ENCODE measurements at regions not wholly inside any gene's neighbourhood (a gene's known extent, or its start where the extent isn't known, plus 50 kb on each side); places are given as distances from the start of the nearest gene placed in this dataset.

- Histone ChIP-seq H3K27ac (no peak overlapping the region), H3K27me3 (peaks cover 57% of the 10 kb centered on the region), H3K9me3 (no peaks in the 10 kb centered on the region), H3K4me3 (no peak overlapping the region), H3K36me3 (no peaks in the 10 kb centered on the region), H3K4me1 (no peaks in the 10 kb centered on the region)
- TF ChIP-seq CTCF (IDR thresholded peaks at IDR 0.05), result no peak
- TF ChIP-seq POLR2A (IDR thresholded peaks at IDR 0.05), result no peak
- no peak for TF ChIP-seq EP300 (IDR thresholded peaks at IDR 0.05; ENCODE audit: low read depth)
- no peak for TF ChIP-seq POLR2AphosphoS5 (IDR thresholded peaks at IDR 0.05)
- in situ Hi-C loops (cut with MboI; ENCODE audit: low pct_ligation_motif_present in 1 of 4, low pct_unique_long_range_greater_than_20kb in 1 of 4, low sequenced_read_pairs in 3 of 4) (no loop called here), intact Hi-C loops (cut with DNase I; ENCODE audit: low total_unique reads) (no loop called here)
- 69 to 73% methylated on average over 7 to 19 of the region's 19 CpGs for WGBS, 2 donors (ENCODE audit: low coverage in 1 of 2)
- DNase-seq, result no peak
Measured at GRCh38 chr4:1460967-1461868, 55.0 kb upstream of the NKX1-1 start.

GRCh38 chr4:1459722-1460511 lies 53.7 kb upstream of the NKX1-1 start:
- intact Hi-C loops (cut with DNase I; ENCODE audit: low total_unique reads), result no loop called here
- Histone ChIP-seq H3K27me3 (peaks cover 56% of the 10 kb centered on the region), H3K36me3 (no peaks in the 10 kb centered on the region), H3K4me1 (no peaks in the 10 kb centered on the region), H3K4me3 (no peak overlapping the region), H3K27ac (no peak overlapping the region), H3K9me3 (no peaks in the 10 kb centered on the region)
- 61% methylated on average over 22 of the region's 26 CpGs; no CpG with 5 or more reads in 1 of the 2 donors for WGBS, 2 donors (ENCODE audit: low coverage in 1 of 2)
- no peak for TF ChIP-seq POLR2A (IDR thresholded peaks at IDR 0.05)
- no peak for TF ChIP-seq CTCF (IDR thresholded peaks at IDR 0.05)
- no peak for TF ChIP-seq POLR2AphosphoS5 (IDR thresholded peaks at IDR 0.05)
- no peak for TF ChIP-seq EP300 (IDR thresholded peaks at IDR 0.05; ENCODE audit: low read depth)
- DNase-seq, result no peak
- in situ Hi-C loops (cut with MboI; ENCODE audit: low pct_ligation_motif_present in 1 of 4, low pct_unique_long_range_greater_than_20kb in 1 of 4, low sequenced_read_pairs in 3 of 4), result no loop called here

DNA sequence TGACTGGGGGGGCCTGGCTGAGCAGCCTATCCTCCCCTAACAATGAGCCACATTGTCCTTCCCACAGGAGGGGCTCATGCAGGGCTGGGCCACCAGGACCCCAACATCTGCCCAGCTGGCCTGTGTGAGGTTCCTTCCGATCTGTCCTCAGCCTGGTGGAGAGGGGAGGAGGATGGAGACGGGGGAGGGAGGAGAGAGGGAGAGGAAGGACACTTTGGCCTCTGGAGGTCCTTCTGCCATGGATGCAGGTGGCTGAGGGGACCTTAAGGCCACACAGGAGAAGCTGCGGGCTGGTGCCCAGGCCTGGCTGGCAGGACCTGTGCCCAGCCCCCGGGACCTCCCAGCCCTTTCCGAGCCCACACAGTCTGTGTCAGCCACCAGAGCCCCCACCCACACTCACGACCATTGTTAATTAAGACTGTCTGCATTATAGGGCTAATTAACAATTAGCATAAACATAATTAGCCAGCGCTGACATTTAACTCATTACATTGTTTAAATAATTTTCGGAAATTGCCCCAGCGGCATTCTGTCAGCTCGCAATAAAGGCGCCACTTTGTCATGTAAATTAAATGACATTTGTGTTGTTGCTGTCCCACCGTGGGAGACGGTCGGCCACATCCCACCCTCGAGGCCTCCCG lies 53.0 kb upstream of the NKX1-1 start:
- Histone ChIP-seq H3K36me3 (no peaks in the 10 kb centered on the region), H3K27me3 (peaks cover 51% of the 10 kb centered on the region), H3K4me1 (no peaks in the 10 kb centered on the region), H3K9me3 (no peaks in the 10 kb centered on the region), H3K27ac (no peak overlapping the region), H3K4me3 (no peak overlapping the region)
- in situ Hi-C loops (cut with MboI; ENCODE audit: low pct_ligation_motif_present in 1 of 4, low pct_unique_long_range_greater_than_20kb in 1 of 4, low sequenced_read_pairs in 3 of 4), result no loop called here
- no peak for TF ChIP-seq POLR2A (IDR thresholded peaks at IDR 0.05)
- TF ChIP-seq POLR2AphosphoS5 (IDR thresholded peaks at IDR 0.05), result no peak
- no peak for TF ChIP-seq CTCF (IDR thresholded peaks at IDR 0.05)
- no peak for TF ChIP-seq EP300 (IDR thresholded peaks at IDR 0.05; ENCODE audit: low read depth)
- WGBS, 2 donors (ENCODE audit: low coverage in 1 of 2), result 40 to 45% methylated on average over 4 to 16 of the region's 16 CpGs
- intact Hi-C loops (cut with DNase I; ENCODE audit: low total_unique reads), result no loop called here
- no peak for DNase-seq

DNA sequence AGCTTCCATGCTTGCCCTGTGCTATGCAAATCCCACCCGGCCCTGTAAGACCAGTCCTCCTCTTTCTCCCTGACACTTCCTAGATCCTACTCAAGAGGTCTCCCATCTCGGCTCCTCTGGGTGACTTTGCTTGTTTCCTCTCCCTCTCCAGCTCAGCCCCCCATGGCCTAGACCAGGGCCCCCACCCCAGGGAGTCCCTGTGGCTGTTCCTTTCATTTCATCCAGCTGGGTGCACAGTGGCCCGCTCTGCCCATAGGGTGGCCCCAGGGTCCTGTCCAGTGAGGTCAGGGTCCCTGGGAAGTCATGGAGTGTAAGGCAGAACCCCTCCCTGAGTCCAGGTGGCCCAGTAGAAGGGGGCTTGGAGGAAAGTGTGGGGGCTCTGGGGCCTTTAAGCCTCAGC lies 52.3 kb upstream of the NKX1-1 start:
- no peak for DNase-seq
- H3K4me1 ChIP-seq, result no peaks in the 10 kb centered on the region
- in situ Hi-C loops (cut with MboI; ENCODE audit: low pct_ligation_motif_present in 1 of 4, low pct_unique_long_range_greater_than_20kb in 1 of 4, low sequenced_read_pairs in 3 of 4) (no loop called here), intact Hi-C loops (cut with DNase I; ENCODE audit: low total_unique reads) (no loop called here)
- TF ChIP-seq POLR2A (IDR thresholded peaks at IDR 0.05), result no peak
- TF ChIP-seq EP300 (IDR thresholded peaks at IDR 0.05; ENCODE audit: low read depth), result no peak
- TF ChIP-seq CTCF (IDR thresholded peaks at IDR 0.05), result no peak
- no peak for TF ChIP-seq POLR2AphosphoS5 (IDR thresholded peaks at IDR 0.05)
- H3K4me3 ChIP-seq, result no peak overlapping the region
- WGBS, 2 donors (ENCODE audit: low coverage in 1 of 2), result 61 to 67% methylated on average over 2 to 3 of the region's 3 CpGs
- no peaks in the 10 kb centered on the region for H3K36me3 ChIP-seq
- no peaks in the 10 kb centered on the region for H3K9me3 ChIP-seq
- H3K27me3 ChIP-seq, result peaks cover 45% of the 10 kb centered on the region
- H3K27ac ChIP-seq, result no peak overlapping the region

Data from transverse colon (tissue), 4 donors.